Pancreas (tissue), 10 donors: ENCODE measurements at regions not wholly inside any gene's neighbourhood (a gene's known extent, or its start where the extent isn't known, plus 50 kb on each side); places are given as distances from the start of the nearest gene placed in this dataset.
A peak's percentile ranks its signal among the peaks of the same experiment; 100 is the strongest.
"Not testable (repeated sequence)": the region's sequence is repeated elsewhere in the genome, so short reads cannot be mapped to it uniquely, and the experiment has no call there.

Source experiments
- ATAC-seq, 4 donors: fragments of 200-7000 bp; cut with Tn5 transposase; one replicate each; pipeline versions ENCODE4 v1.8.0 to v1.9.1; 2020; ENCODE audit warnings: mild to moderate bottlenecking in 4 of 4, moderate library complexity in 4 of 4
- DNase-seq, 6 donors: peaks; one replicate each; pipeline ENCODE4 v3.0.0-alpha.2; 2020
- FAIRE-seq: peaks from 2 replicates; lab custom pipeline; 2012; peaks lifted over from hg19 to GRCh38; lab: Jason Lieb, UNC
- H3K27ac ChIP-seq, 4 donors: fragments of 200-600 bp; sonication (generic); 1 replicate in 3 of 4; 2 replicates in 1 of 4; pipeline versions ENCODE4 v1.5.0 to v1.8.0; 2020
- H3K27me3 ChIP-seq, 4 donors: fragments of 200-600 bp; one replicate each; pipeline ENCODE4 v1.8.0; 2021
- H3K36me3 ChIP-seq, 3 donors: fragments of 200-600 bp; sonication (generic) in 1 of 3; one replicate each; pipeline versions ENCODE4 v1.5.0 to v1.8.0; 2020 to 2021
- H3K4me1 ChIP-seq, 3 donors: fragments of 200-600 bp; one replicate each; pipeline ENCODE4 v1.8.0; 2021
- H3K4me3 ChIP-seq, 4 donors: fragments of 200-600 bp; sonication (generic) in 2 of 4; one replicate each; pipeline versions ENCODE4 v1.5.0 to v1.8.0; 2020 to 2021
- H3K9me3 ChIP-seq, 4 donors: fragments of 200-600 bp; one replicate each; pipeline ENCODE4 v1.8.0; 2021
- WGBS, 2 donors: extraction: QIAGEN DNeasy Blood & Tissue Kit; methylation state at CpG; one replicate each; pipeline ENCODE4 v1.1.7; 2013; 5-methylcytosine and 5-hydroxymethylcytosine counted together
- intact Hi-C, 3 donors: fragments of 100-400 bp; cut with DNase I; formaldehyde crosslinking; loops; one replicate each; pipeline versions ENCODE4 v1.11.1 to v1.14.2; 2022
- TF ChIP-seq, protein P1 (sequence below), 4 donors: fragments of 200-600 bp; sonication (generic) in 3 of 4; IDR thresholded peaks; one replicate each; pipeline versions ENCODE4 v1.5.0 to v1.8.0; 2021; ENCODE audit warnings: antibody characterized with exemption in 4 of 4
- donor health status: healthy with polysubstance abuse.
- donor health status: DM: no; HTN: no; CAD: no; lungs with moderate emphysema.
- donor health status: DM: no; HTN: no; CAD: no.
- donor health status: control.
- donor health status: control.
- donor health status: Bipolar disorder and iron deficiency.
- donor health status: DM: yes; HTN: yes; CAD: no.
- donor health status: DM: no; HTN: no; CAD: no.
- donor health status: DM: no; HTN: no; CAD: no.
- donor health status: DM: yes; HTN: yes; CAD: no.

DNA sequence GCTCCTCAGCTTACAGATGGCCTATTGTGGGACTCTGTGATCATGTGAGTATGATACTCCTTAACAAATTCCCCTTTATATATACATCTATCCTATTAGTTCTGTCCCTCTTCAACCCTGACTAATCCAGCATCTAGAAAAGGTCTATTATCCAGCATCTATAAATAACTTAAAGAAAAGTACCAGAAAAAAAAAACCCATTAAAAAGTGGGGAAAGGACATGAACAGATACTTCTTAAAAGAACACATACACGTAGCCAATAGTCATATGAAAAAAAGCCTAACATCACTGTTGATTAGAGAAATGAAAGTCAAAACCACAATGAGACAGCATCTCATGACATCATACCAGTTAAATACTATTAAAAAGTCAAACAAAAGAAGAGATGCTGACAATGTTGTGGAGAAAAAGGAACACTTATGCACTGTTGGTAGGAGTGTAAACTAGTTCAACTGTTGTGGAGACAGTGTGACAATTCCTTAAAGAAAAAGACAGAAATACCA is 549.5 kb upstream of the GRM3 start:
- H3K36me3 ChIP-seq, result no peaks in the 10 kb centered on the region
- intact Hi-C loops, result no loop called here
- H3K4me3 ChIP-seq, result no peak overlapping the region
- ATAC-seq (no peak), FAIRE-seq (no peak), DNase-seq (no peak)
- WGBS, 2 donors, result 38 to 41% methylated on average over 1 of the region's 1 CpG
- H3K27ac ChIP-seq, result no peak overlapping the region
- H3K4me1 ChIP-seq, result no peaks in the 10 kb centered on the region
- no peaks in the 10 kb centered on the region for H3K27me3 ChIP-seq
- TF ChIP-seq, protein P1, sequence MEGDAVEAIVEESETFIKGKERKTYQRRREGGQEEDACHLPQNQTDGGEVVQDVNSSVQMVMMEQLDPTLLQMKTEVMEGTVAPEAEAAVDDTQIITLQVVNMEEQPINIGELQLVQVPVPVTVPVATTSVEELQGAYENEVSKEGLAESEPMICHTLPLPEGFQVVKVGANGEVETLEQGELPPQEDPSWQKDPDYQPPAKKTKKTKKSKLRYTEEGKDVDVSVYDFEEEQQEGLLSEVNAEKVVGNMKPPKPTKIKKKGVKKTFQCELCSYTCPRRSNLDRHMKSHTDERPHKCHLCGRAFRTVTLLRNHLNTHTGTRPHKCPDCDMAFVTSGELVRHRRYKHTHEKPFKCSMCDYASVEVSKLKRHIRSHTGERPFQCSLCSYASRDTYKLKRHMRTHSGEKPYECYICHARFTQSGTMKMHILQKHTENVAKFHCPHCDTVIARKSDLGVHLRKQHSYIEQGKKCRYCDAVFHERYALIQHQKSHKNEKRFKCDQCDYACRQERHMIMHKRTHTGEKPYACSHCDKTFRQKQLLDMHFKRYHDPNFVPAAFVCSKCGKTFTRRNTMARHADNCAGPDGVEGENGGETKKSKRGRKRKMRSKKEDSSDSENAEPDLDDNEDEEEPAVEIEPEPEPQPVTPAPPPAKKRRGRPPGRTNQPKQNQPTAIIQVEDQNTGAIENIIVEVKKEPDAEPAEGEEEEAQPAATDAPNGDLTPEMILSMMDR (IDR thresholded peaks at IDR 0.05), result no peak
- H3K9me3 ChIP-seq, result no peaks in the 10 kb centered on the region

DNA sequence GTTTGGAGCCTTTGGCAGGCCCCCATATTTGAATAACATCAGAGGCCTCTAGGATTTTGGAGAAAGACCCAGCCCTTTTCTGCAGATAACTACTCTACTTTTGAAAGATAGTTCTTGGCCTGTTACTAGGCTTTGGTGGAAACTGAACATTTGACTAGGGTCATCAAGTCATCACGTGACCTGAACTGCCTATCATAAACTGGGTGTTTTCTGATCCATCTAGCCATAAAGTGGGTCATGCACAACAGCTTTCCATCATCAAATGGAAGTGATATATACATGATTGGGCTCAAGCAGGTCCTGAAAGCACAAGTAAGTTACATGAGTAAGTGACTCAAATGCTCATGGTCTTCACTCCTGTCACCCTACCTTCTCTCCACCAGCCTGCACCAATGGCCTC is 552.3 kb upstream of the GRM3 start:
- ATAC-seq (no peak), DNase-seq (no peak), FAIRE-seq (no peak)
- TF ChIP-seq, protein P1 (IDR thresholded peaks at IDR 0.05), result no peak
- Histone ChIP-seq H3K4me3 (no peak overlapping the region), H3K9me3 (no peaks in the 10 kb centered on the region), H3K27me3 (no peaks in the 10 kb centered on the region), H3K27ac (no peak overlapping the region), H3K4me1 (no peaks in the 10 kb centered on the region), H3K36me3 (no peaks in the 10 kb centered on the region)
- intact Hi-C loops, result no loop called here
- WGBS, 2 donors, result 19 to 32% methylated on average over 1 of the region's 1 CpG

DNA sequence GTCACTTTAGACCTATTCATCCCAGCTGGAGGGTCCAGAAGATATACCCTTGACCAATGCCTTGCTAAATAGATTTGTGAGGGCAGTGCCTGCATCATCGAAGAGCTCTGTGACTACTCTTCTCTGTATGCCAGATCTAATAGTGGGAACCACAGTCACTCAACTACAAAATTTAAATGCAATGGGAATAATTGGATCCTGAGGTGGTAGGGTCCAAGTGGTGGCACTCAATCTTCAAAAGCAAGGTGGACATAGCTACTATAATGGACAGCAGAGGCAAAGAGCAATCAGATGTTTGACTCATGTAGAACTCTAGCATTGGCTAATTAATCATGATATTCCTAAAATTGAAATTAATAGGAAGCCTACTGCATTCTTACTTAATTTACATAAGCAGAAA is 554.3 kb upstream of the GRM3 start:
- WGBS, 2 donors, result 65 to 85% methylated on average over 1 of the region's 1 CpG
- no peak overlapping the region for H3K27ac ChIP-seq
- no peak for ATAC-seq
- no peaks in the 10 kb centered on the region for H3K4me1 ChIP-seq
- no peaks in the 10 kb centered on the region for H3K9me3 ChIP-seq
- intact Hi-C loops, result no loop called here
- no peak for DNase-seq
- no peak for FAIRE-seq
- TF ChIP-seq, protein P1 (IDR thresholded peaks at IDR 0.05), result no peak
- no peaks in the 10 kb centered on the region for H3K36me3 ChIP-seq
- no peaks in the 10 kb centered on the region for H3K27me3 ChIP-seq
- no peak overlapping the region for H3K4me3 ChIP-seq

DNA sequence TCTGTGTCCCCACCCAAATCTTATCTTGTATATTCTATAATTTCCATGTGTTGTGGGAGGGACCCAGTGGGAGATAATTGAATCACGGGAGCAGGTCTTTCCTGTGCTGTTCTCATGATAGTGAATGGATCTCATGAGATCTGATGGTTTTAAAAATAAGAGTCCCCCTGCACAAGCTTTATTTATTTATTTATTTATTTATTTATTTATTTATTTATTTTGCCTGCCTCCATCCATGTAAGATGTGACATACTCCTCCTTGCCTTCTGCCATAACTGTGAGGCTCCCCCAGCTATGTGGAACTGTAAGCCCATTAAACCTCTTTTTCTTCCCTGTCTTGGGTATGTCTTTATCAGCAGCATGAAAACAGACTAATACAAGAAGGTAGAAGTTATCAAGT is 579.1 kb upstream of the GRM3 start:
- H3K27me3 ChIP-seq, DNase-seq, H3K4me3 ChIP-seq, H3K27ac ChIP-seq, H3K4me1 ChIP-seq, FAIRE-seq, H3K9me3 ChIP-seq, ATAC-seq, H3K36me3 ChIP-seq, intact Hi-C loops: not testable (repeated sequence)
- WGBS, 2 donors, result 64% methylated on average over 1 of the region's 1 CpG

DNA sequence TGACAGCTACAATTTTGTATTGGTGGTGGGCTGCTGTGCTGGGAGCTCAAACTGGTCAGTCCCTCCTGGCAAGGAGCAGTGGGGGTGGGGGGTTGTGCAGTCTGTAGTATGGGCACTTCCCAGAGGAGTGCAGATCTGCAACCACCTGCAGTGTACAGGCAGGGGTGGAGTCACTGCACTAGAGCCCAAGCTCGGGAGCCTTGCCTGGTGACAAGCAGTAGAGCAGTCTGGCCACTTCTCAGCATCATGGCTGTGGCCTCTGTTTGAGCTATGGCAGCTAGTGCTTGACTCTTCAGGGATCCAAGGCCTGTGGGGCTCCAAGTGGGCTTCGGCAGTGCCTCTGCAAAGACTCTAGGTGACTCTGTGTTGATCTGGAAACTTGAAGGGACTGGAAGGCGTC is 585.1 kb upstream of the GRM3 start:
- intact Hi-C loops, result no loop called here
- ATAC-seq, result no peak
- Histone ChIP-seq H3K36me3 (no peaks in the 10 kb centered on the region), H3K27ac (no peak overlapping the region), H3K9me3 (no peaks in the 10 kb centered on the region), H3K27me3 (no peaks in the 10 kb centered on the region), H3K4me3 (no peak overlapping the region), H3K4me1 (no peaks in the 10 kb centered on the region)
- TF ChIP-seq, protein P1 (IDR thresholded peaks at IDR 0.05), result no peak
- WGBS, 2 donors, result 57 to 63% methylated on average over 3 of the region's 3 CpGs
- peak in 1 of 6 donors; percentile 33 for DNase-seq
- FAIRE-seq, result no peak
